HFF-Myc (cell line): ENCODE measurements at regions not wholly inside any gene's neighbourhood (a gene's known extent, or its start where the extent isn't known, plus 50 kb on each side); places are given as distances from the start of the nearest gene placed in this dataset.

ENCODE experiments used
- DNase-seq: peaks from one replicate; pipeline ENCODE4 v3.0.0-alpha.2; 2011; ENCODE audit warnings: low read depth; ENCODE audit errors: extremely low read depth
- H3K4me3 ChIP-seq: replicated peaks from 2 replicates; pipeline ENCODE4 v1.5.1; 2011; ENCODE audit warnings: low read depth, mild to moderate bottlenecking, control low read depth, low read length
- CTCF ChIP-seq: IDR thresholded peaks from 2 replicates; pipeline ENCODE4 v1.5.1; 2012; ENCODE audit warnings: mild to moderate bottlenecking, low read depth, low read length, control low read depth; ENCODE audit errors: missing control alignments

GRCh38 chr2:56017784-56018183 is 94.2 kb upstream of the EFEMP1 start:
- no peak overlapping the region for H3K4me3 ChIP-seq
- TF ChIP-seq CTCF: no peak
- DNase-seq: no peak

- no peak for TF ChIP-seq CTCF
- H3K4me3 ChIP-seq: no peak overlapping the region
- no peak for DNase-seq
Observed at GRCh38 chr2:56018267-56018666, 94.7 kb upstream of the EFEMP1 start.

- DNase-seq: no peak
- no peak overlapping the region for H3K4me3 ChIP-seq
- no peak for TF ChIP-seq CTCF
Observed at GRCh38 chr2:56021136-56021474, 97.5 kb upstream of the EFEMP1 start.

GRCh38 chr2:56021579-56021978 is 98.0 kb upstream of the EFEMP1 start:
- DNase-seq: no peak
- TF ChIP-seq CTCF: no peak
- no peak overlapping the region for H3K4me3 ChIP-seq

GRCh38 chr2:56025469-56026193 is 102.0 kb upstream of the EFEMP1 start:
- H3K4me3 ChIP-seq: no peak overlapping the region
- no peak for DNase-seq
- no peak for TF ChIP-seq CTCF

GRCh38 chr2:56026828-56027227 is 103.2 kb upstream of the EFEMP1 start:
- no peak for TF ChIP-seq CTCF
- no peak for DNase-seq

GRCh38 chr2:56030062-56030461 is 106.5 kb upstream of the EFEMP1 start:
- TF ChIP-seq CTCF: no peak
- H3K4me3 ChIP-seq: no peak overlapping the region
- DNase-seq: no peak

More at GRCh38 chr2:56026828-56027227, 103.2 kb upstream of the EFEMP1 start:
- no peak overlapping the region for H3K4me3 ChIP-seq
